CD4-positive, alpha-beta T cell treated with Interleukin-6 at 100 ng/mL for 8 hours (primary cell): ENCODE measurements at regions not wholly inside any gene's neighbourhood (a gene's known extent, or its start where the extent isn't known, plus 50 kb on each side); places are given as distances from the start of the nearest gene placed in this dataset.

Experiments used
- DNase-seq: peaks from one replicate; pipeline ENCODE4 v3.0.0-alpha.2; 2020; ENCODE audit warnings: mixed read lengths, low spot score

GRCh38 chr16:49127103-49127502 is 154.5 kb downstream of the CBLN1 start:
- no peak for DNase-seq

- no peak for DNase-seq
Measured at GRCh38 chr16:49121636-49122035, 160.0 kb downstream of the CBLN1 start.

- DNase-seq: no peak
Measured at GRCh38 chr16:49120631-49121030, 161.0 kb downstream of the CBLN1 start.

- no peak for DNase-seq
Measured at GRCh38 chr16:49116873-49117272, 164.8 kb downstream of the CBLN1 start.

GRCh38 chr16:49115956-49116355 is 165.7 kb downstream of the CBLN1 start:
- no peak for DNase-seq

- no peak for DNase-seq
Measured at GRCh38 chr16:49112754-49113153, 168.9 kb downstream of the CBLN1 start.

- DNase-seq: no peak
Measured at GRCh38 chr16:49111351-49111750, 170.3 kb downstream of the CBLN1 start.

- no peak for DNase-seq
Measured at GRCh38 chr16:49108611-49109010, 173.0 kb downstream of the CBLN1 start.

- DNase-seq: no peak
Measured at GRCh38 chr16:49103298-49103697, 178.3 kb downstream of the CBLN1 start.

GRCh38 chr16:49101997-49102396 is 179.6 kb downstream of the CBLN1 start:
- DNase-seq: no peak

GRCh38 chr16:49100366-49100765 is 181.3 kb downstream of the CBLN1 start:
- DNase-seq: no peak

- no peak for DNase-seq
Measured at GRCh38 chr16:49097964-49098363, 183.7 kb downstream of the CBLN1 start.

GRCh38 chr16:49096176-49096945 is 185.3 kb downstream of the CBLN1 start:
- no peak for DNase-seq

- no peak for DNase-seq
Measured at GRCh38 chr16:49095539-49095938, 186.1 kb downstream of the CBLN1 start.

GRCh38 chr16:49094471-49094870 is 187.2 kb downstream of the CBLN1 start:
- no peak for DNase-seq

- DNase-seq: no peak
Measured at GRCh38 chr16:49093939-49094338, 187.7 kb downstream of the CBLN1 start.

GRCh38 chr16:49092704-49093103 is 188.9 kb downstream of the CBLN1 start:
- no peak for DNase-seq

- DNase-seq: no peak
Measured at GRCh38 chr16:49089533-49089932, 192.1 kb downstream of the CBLN1 start.

- no peak for DNase-seq
Measured at GRCh38 chr16:49089039-49089438, 192.6 kb downstream of the CBLN1 start.

GRCh38 chr16:49085686-49086085 is 196.0 kb downstream of the CBLN1 start:
- DNase-seq: no peak

GRCh38 chr16:49084628-49085390 is 196.8 kb downstream of the CBLN1 start:
- DNase-seq: no peak

GRCh38 chr16:49081554-49081953 is 200.1 kb downstream of the CBLN1 start:
- DNase-seq: no peak

- no peak for DNase-seq
Measured at GRCh38 chr16:49081086-49081485, 200.6 kb downstream of the CBLN1 start.

GRCh38 chr16:49078571-49078970 is 203.1 kb downstream of the CBLN1 start:
- DNase-seq: no peak
